SK-N-SH (cell line): ENCODE measurements at regions not wholly inside any gene's neighbourhood (a gene's known extent, or its start where the extent isn't known, plus 50 kb on each side); places are given as distances from the start of the nearest gene placed in this dataset.

Source experiments
- CTCF ChIA-PET: fragments of 300-600, 350-600 bp; formaldehyde crosslinking; extraction: SDS; loops from one replicate; lab custom pipeline; 2021; lab: Yijun Ruan, JAX
- POLR2A ChIA-PET: fragments of 350-600 bp; sonication (Branson Sonifier 250); formaldehyde crosslinking; extraction: SDS; loops from one replicate; lab custom pipeline; 2020; ENCODE audit warnings: antibody characterized with exemption, inconsistent platforms; lab: Yijun Ruan, JAX
- DNase-seq: peaks from one replicate; pipeline ENCODE4 v3.0.0; 2012
- H2AFZ ChIP-seq: fragments of 200-600 bp; sonication (generic); 2 replicates; pipeline ENCODE4 v1.8.1; 2016; ENCODE audit warnings: antibody characterized with exemption, mild to moderate bottlenecking, low read depth
- H3F3A ChIP-seq: fragments of 200-600 bp; sonication (generic); replicated peaks from 2 replicates; pipeline ENCODE3; 2016; ENCODE audit warnings: antibody characterized with exemption, mild to moderate bottlenecking; ENCODE audit not compliant: insufficient read depth
- H3K27ac ChIP-seq, 2 experiments: fragments of 200-500 bp in 1 of 2; fragments of 200-600 bp in 1 of 2; sonication (Bioruptor generic) in 1 of 2; sonication (generic), shearing (Covaris generic) in 1 of 2; 2 replicates each; pipeline versions ENCODE4 v1.5.1 to v1.6.1; 2014 to 2016; ENCODE audit warnings: low read depth in 2 of 2, inconsistent platforms in 1 of 2, low read length in 1 of 2, mild to moderate bottlenecking in 1 of 2, mixed read lengths in 1 of 2
- H3K27me3 ChIP-seq: fragments of 200-600 bp; sonication (generic), shearing (Covaris generic); 2 replicates; pipeline ENCODE4 v1.6.1; 2016; ENCODE audit warnings: mixed run types; ENCODE audit not compliant: insufficient read depth
- H3K36me3 ChIP-seq, 2 experiments: fragments of 200-500 bp in 1 of 2; fragments of 200-600 bp in 1 of 2; sonication (Bioruptor generic) in 1 of 2; sonication (generic) in 1 of 2; replicated peaks in 1 of 2; 2 replicates each; pipeline versions ENCODE3 to v1.5.1; 2014 to 2016; ENCODE audit warnings: low read length in 1 of 2, mild to moderate bottlenecking in 1 of 2; ENCODE audit not compliant: insufficient read depth in 2 of 2, control insufficient read depth in 1 of 2
- H3K4me1 ChIP-seq, 2 experiments: fragments of 200-500 bp in 1 of 2; fragments of 200-600 bp in 1 of 2; sonication (Bioruptor generic) in 1 of 2; sonication (generic), shearing (Covaris generic) in 1 of 2; 2 replicates each; pipeline versions ENCODE4 v1.5.1 to v1.6.1; 2014 to 2016; ENCODE audit warnings: low read depth in 1 of 2, low read length in 1 of 2, mixed run types in 1 of 2; ENCODE audit not compliant: insufficient read depth in 2 of 2, control insufficient read depth in 1 of 2
- H3K4me2 ChIP-seq: fragments of 200-600 bp; sonication (generic), shearing (Covaris generic); 2 replicates; pipeline ENCODE4 v1.6.1; 2017; ENCODE audit warnings: mixed run types
- H3K4me3 ChIP-seq, 2 experiments: fragments of 200-500 bp in 1 of 2; fragments of 200-600 bp in 1 of 2; sonication (Bioruptor generic) in 1 of 2; sonication (generic), shearing (Covaris generic) in 1 of 2; 2 replicates each; pipeline versions ENCODE4 v1.5.1 to v1.8.1; 2014 to 2016; ENCODE audit warnings: low read depth in 2 of 2, inconsistent platforms in 1 of 2, low read length in 1 of 2, mild to moderate bottlenecking in 1 of 2, mixed read lengths in 1 of 2, moderate library complexity in 1 of 2
- H3K79me2 ChIP-seq: fragments of 200-600 bp; sonication (generic); 2 replicates; pipeline ENCODE4 v1.8.1; 2017; ENCODE audit warnings: mild to moderate bottlenecking; ENCODE audit not compliant: insufficient read depth
- H3K9ac ChIP-seq: fragments of 200-600 bp; sonication (generic); 2 replicates; pipeline ENCODE4 v1.6.1; 2017; ENCODE audit warnings: mixed run types
- H3K9me2 ChIP-seq: fragments of 200-600 bp; sonication (generic); 2 replicates; pipeline ENCODE4 v1.6.1; 2017; ENCODE audit warnings: mixed run types
- H3K9me3 ChIP-seq: fragments of 200-600 bp; sonication (generic); 2 replicates; pipeline ENCODE4 v1.6.1; 2017; ENCODE audit warnings: mixed run types, mild to moderate bottlenecking, moderate library complexity
- H4K20me1 ChIP-seq: fragments of 200-600 bp; sonication (generic); 2 replicates; pipeline ENCODE4 v1.6.1; 2017; ENCODE audit warnings: mild to moderate bottlenecking, mixed run types; ENCODE audit not compliant: insufficient read depth
- CHD2 ChIP-seq: fragments of 150-350 bp; IDR thresholded peaks from 2 replicates; pipeline ENCODE4 v1.6.1; 2018; ENCODE audit warnings: low read length; ENCODE audit not compliant: partially characterized antibody
- ELF1 ChIP-seq: IDR thresholded peaks from 2 replicates; pipeline ENCODE4 v1.4.0; 2012
- EP300 ChIP-seq, 2 experiments: IDR thresholded peaks; 2 replicates each; pipeline versions ENCODE4 v1.4.0 to v1.6.1; 2012; ENCODE audit warnings: borderline replicate concordance in 1 of 2, low read depth in 1 of 2, low read length in 1 of 2
- FOXJ3 ChIP-seq: sonication (generic); formaldehyde crosslinking; IDR thresholded peaks from 2 replicates; pipeline ENCODE4 v1.5.1; 2020; ENCODE audit warnings: mild to moderate bottlenecking, missing genetic modification reagents
- GATA2 ChIP-seq: sonication (generic); formaldehyde crosslinking; IDR thresholded peaks from 2 replicates; pipeline ENCODE4 v1.5.0; 2020; ENCODE audit warnings: mild to moderate bottlenecking, missing genetic modification reagents
- JUND ChIP-seq: IDR thresholded peaks from 2 replicates; pipeline ENCODE4 v1.4.0; 2012
- MEF2A ChIP-seq: IDR thresholded peaks from 2 replicates; pipeline ENCODE4 v1.4.0; 2012; ENCODE audit warnings: low read depth, borderline replicate concordance
- POLR2AphosphoS5 ChIP-seq: IDR thresholded peaks from 2 replicates; pipeline ENCODE4 v1.6.1; 2012; ENCODE audit warnings: low read depth, low read length
- RAD21 ChIP-seq: IDR thresholded peaks from 2 replicates; pipeline ENCODE4 v1.6.1; 2012; ENCODE audit warnings: mild to moderate bottlenecking, low read length
- RCOR1 ChIP-seq: fragments of 150-350 bp; IDR thresholded peaks from 2 replicates; pipeline ENCODE4 v1.6.1; 2017; ENCODE audit warnings: antibody characterized with exemption, low read length
- SIN3A ChIP-seq: IDR thresholded peaks from 2 replicates; pipeline ENCODE4 v1.6.1; 2012; ENCODE audit warnings: low read depth, mild to moderate bottlenecking, low read length, moderate library complexity, borderline replicate concordance
- SMC3 ChIP-seq: IDR thresholded peaks from 2 replicates; pipeline ENCODE4 v1.6.1; 2012; ENCODE audit warnings: low read depth, low read length, improper control_type of control experiment
- TAF1 ChIP-seq: IDR thresholded peaks from 2 replicates; pipeline ENCODE4 v1.6.1; 2012; ENCODE audit warnings: low read depth, mild to moderate bottlenecking, low read length, moderate library complexity, borderline replicate concordance
- TEAD4 ChIP-seq: IDR thresholded peaks from 2 replicates; pipeline ENCODE4 v1.4.0; 2012; ENCODE audit warnings: mild to moderate bottlenecking, borderline replicate concordance; ENCODE audit not compliant: insufficient read depth
- WGBS: methylation state at CpG from one replicate; pipeline ENCODE4 v1.1.6; 2017; ENCODE audit warnings: low lambda C conversion rate; 5-methylcytosine and 5-hydroxymethylcytosine counted together
- TF ChIP-seq, protein P1 (sequence below): IDR thresholded peaks from 2 replicates; pipeline ENCODE4; 2012
- TF ChIP-seq, protein P2 (sequence below): fragments of 200-600 bp; sonication (generic); IDR thresholded peaks from 2 replicates; pipeline ENCODE4 v1.6.1; 2017; ENCODE audit warnings: antibody characterized with exemption, mild to moderate bottlenecking, moderate library complexity
- TF ChIP-seq, protein P3 (sequence below): IDR thresholded peaks from 2 replicates; pipeline ENCODE4 v1.4.0; 2012; ENCODE audit warnings: low read depth
- TF ChIP-seq, protein P4 (sequence below): IDR thresholded peaks from 2 replicates; pipeline ENCODE4 v1.4.0; 2012; ENCODE audit warnings: low read depth, borderline replicate concordance
- TF ChIP-seq, protein P5 (sequence below): fragments of 150-350 bp; IDR thresholded peaks from 2 replicates; pipeline ENCODE4 v1.6.1; 2016; ENCODE audit warnings: mild to moderate bottlenecking, low read depth, low read length

DNA sequence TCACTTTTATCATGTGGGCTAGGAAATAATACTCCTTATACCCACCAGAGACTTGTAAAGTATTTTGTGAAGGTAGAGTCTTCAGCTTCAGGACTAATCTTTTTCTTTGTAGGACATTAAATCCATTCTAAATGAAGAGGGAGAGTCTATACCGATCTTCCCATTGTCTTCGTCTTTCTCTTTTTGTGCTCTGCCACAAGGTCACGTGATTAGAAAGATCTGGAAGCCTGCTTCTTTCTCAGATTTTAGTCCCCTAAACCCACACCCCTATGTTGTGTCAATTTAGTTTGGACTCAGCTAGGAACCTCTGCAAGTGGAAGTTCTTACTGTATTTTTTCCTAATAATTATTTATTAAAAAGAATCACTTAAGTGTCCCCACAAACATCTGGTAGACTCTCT is 507.3 kb downstream of the PYDC2 start:
- H3K27ac ChIP-seq, result no peak overlapping the region
- TF ChIP-seq RAD21, result no peak
- no peak for TF ChIP-seq POLR2AphosphoS5
- TF ChIP-seq SIN3A, result no peak
- TF ChIP-seq, protein P1, sequence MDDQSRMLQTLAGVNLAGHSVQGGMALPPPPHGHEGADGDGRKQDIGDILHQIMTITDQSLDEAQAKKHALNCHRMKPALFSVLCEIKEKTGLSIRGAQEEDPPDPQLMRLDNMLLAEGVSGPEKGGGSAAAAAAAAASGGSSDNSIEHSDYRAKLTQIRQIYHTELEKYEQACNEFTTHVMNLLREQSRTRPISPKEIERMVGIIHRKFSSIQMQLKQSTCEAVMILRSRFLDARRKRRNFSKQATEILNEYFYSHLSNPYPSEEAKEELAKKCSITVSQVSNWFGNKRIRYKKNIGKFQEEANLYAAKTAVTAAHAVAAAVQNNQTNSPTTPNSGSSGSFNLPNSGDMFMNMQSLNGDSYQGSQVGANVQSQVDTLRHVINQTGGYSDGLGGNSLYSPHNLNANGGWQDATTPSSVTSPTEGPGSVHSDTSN, result no peak
- TF ChIP-seq JUND, result no peak
- TF ChIP-seq EP300 (IDR thresholded peaks at IDR 0.05; ENCODE audit: borderline replicate concordance in 1 of 2, low read depth in 1 of 2, low read length in 1 of 2), result no peak
- TF ChIP-seq ELF1, result no peak
- TF ChIP-seq GATA2 (CRISPR knock-in tag), result no peak
- TF ChIP-seq, protein P2, sequence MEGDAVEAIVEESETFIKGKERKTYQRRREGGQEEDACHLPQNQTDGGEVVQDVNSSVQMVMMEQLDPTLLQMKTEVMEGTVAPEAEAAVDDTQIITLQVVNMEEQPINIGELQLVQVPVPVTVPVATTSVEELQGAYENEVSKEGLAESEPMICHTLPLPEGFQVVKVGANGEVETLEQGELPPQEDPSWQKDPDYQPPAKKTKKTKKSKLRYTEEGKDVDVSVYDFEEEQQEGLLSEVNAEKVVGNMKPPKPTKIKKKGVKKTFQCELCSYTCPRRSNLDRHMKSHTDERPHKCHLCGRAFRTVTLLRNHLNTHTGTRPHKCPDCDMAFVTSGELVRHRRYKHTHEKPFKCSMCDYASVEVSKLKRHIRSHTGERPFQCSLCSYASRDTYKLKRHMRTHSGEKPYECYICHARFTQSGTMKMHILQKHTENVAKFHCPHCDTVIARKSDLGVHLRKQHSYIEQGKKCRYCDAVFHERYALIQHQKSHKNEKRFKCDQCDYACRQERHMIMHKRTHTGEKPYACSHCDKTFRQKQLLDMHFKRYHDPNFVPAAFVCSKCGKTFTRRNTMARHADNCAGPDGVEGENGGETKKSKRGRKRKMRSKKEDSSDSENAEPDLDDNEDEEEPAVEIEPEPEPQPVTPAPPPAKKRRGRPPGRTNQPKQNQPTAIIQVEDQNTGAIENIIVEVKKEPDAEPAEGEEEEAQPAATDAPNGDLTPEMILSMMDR, result no peak
- TF ChIP-seq TEAD4, result no peak
- TF ChIP-seq FOXJ3 (CRISPR knock-in tag), result no peak
- TF ChIP-seq MEF2A, result no peak
- TF ChIP-seq, protein P3, sequence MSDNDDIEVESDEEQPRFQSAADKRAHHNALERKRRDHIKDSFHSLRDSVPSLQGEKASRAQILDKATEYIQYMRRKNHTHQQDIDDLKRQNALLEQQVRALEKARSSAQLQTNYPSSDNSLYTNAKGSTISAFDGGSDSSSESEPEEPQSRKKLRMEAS, result no peak
- no peak for TF ChIP-seq CHD2
- no peak for TF ChIP-seq SMC3
- TF ChIP-seq, protein P4, sequence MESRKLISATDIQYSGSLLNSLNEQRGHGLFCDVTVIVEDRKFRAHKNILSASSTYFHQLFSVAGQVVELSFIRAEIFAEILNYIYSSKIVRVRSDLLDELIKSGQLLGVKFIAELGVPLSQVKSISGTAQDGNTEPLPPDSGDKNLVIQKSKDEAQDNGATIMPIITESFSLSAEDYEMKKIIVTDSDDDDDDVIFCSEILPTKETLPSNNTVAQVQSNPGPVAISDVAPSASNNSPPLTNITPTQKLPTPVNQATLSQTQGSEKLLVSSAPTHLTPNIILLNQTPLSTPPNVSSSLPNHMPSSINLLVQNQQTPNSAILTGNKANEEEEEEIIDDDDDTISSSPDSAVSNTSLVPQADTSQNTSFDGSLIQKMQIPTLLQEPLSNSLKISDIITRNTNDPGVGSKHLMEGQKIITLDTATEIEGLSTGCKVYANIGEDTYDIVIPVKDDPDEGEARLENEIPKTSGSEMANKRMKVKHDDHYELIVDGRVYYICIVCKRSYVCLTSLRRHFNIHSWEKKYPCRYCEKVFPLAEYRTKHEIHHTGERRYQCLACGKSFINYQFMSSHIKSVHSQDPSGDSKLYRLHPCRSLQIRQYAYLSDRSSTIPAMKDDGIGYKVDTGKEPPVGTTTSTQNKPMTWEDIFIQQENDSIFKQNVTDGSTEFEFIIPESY, result no peak
- TF ChIP-seq TAF1, result no peak
- TF ChIP-seq, protein P5, sequence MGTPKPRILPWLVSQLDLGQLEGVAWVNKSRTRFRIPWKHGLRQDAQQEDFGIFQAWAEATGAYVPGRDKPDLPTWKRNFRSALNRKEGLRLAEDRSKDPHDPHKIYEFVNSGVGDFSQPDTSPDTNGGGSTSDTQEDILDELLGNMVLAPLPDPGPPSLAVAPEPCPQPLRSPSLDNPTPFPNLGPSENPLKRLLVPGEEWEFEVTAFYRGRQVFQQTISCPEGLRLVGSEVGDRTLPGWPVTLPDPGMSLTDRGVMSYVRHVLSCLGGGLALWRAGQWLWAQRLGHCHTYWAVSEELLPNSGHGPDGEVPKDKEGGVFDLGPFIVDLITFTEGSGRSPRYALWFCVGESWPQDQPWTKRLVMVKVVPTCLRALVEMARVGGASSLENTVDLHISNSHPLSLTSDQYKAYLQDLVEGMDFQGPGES, result no peak
- TF ChIP-seq RCOR1, result no peak
- no peak overlapping the region for H3K9ac ChIP-seq
- no peak overlapping the region for H2AFZ ChIP-seq
- no peaks in the 10 kb centered on the region for H4K20me1 ChIP-seq
- ChIA-PET POLR2A (no interaction called here), CTCF (no interaction called here)
- no peak for DNase-seq
- no peaks in the 10 kb centered on the region for H3K79me2 ChIP-seq
- no peak overlapping the region for H3K4me2 ChIP-seq
- H3K9me2 ChIP-seq, result no peaks in the 10 kb centered on the region
- no peaks in the 10 kb centered on the region for H3K9me3 ChIP-seq
- H3K36me3 ChIP-seq, result no peaks in the 10 kb centered on the region
- H3K27me3 ChIP-seq, result no peaks in the 10 kb centered on the region
- H3F3A ChIP-seq, result no peaks in the 10 kb centered on the region
- WGBS, result 15% methylated on average over 3 of the region's 3 CpGs
- no peaks in the 10 kb centered on the region; a peak in 1 of 4 replicates for H3K4me1 ChIP-seq
- no peak overlapping the region for H3K4me3 ChIP-seq
